HFFc6 (cell line): ENCODE measurements at regions not wholly inside any gene's neighbourhood (a gene's known extent, or its start where the extent isn't known, plus 50 kb on each side); places are given as distances from the start of the nearest gene placed in this dataset.

Experiments used
- DNase-seq: peaks from one replicate; pipeline ENCODE4 v3.0.0-alpha.2; 2018
- H3K27ac Mint-ChIP-seq: 2 replicates; pipeline ENCODE4 v1.8.0; 2020; ENCODE audit warnings: mild to moderate bottlenecking, mixed read lengths
- H3K27me3 Mint-ChIP-seq: 2 replicates; pipeline ENCODE4 v1.8.0; 2021; ENCODE audit warnings: mild to moderate bottlenecking, moderate library complexity, mixed read lengths; ENCODE audit not compliant: insufficient read depth
- H3K36me3 Mint-ChIP-seq: 2 replicates; pipeline ENCODE4 v1.8.0; 2021; ENCODE audit warnings: low read depth, mixed read lengths
- H3K4me1 Mint-ChIP-seq: 2 replicates; pipeline ENCODE4 v1.8.0; 2020; ENCODE audit warnings: low read depth, mixed read lengths
- H3K4me3 Mint-ChIP-seq: 2 replicates; pipeline ENCODE4 v1.8.0; 2020; ENCODE audit warnings: mild to moderate bottlenecking, moderate library complexity, mixed read lengths
- H3K9me3 Mint-ChIP-seq: 2 replicates; pipeline ENCODE4 v1.8.0; 2020; ENCODE audit warnings: mild to moderate bottlenecking, mixed read lengths
- CTCF ChIP-seq: fragments of 200-600 bp; sonication (generic); IDR thresholded peaks from 2 replicates; pipeline ENCODE4 v1.5.0; 2021; ENCODE audit warnings: antibody characterized with exemption, mild to moderate bottlenecking

GRCh38 chr11:119885067-119885466 lies 156.1 kb upstream of the NECTIN1 start:
- H3K9me3 Mint-ChIP-seq: no peaks in the 10 kb centered on the region
- no peak for TF ChIP-seq CTCF
- H3K4me1 Mint-ChIP-seq: no peaks in the 10 kb centered on the region
- peaks cover 37% of the 10 kb centered on the region for H3K27me3 Mint-ChIP-seq
- no peaks in the 10 kb centered on the region for H3K36me3 Mint-ChIP-seq
- H3K27ac Mint-ChIP-seq: no peak overlapping the region
- H3K4me3 Mint-ChIP-seq: no peak overlapping the region
- no peak for DNase-seq

- no peak for DNase-seq
- no peaks in the 10 kb centered on the region for H3K4me1 Mint-ChIP-seq
- H3K36me3 Mint-ChIP-seq: no peaks in the 10 kb centered on the region
- TF ChIP-seq CTCF: no peak
- no peak overlapping the region for H3K4me3 Mint-ChIP-seq
- H3K9me3 Mint-ChIP-seq: no peaks in the 10 kb centered on the region
- H3K27ac Mint-ChIP-seq: no peak overlapping the region
- H3K27me3 Mint-ChIP-seq: peaks cover 35% of the 10 kb centered on the region
Measured at GRCh38 chr11:119882316-119882715, 153.3 kb upstream of the NECTIN1 start.

- peaks cover 32% of the 10 kb centered on the region for H3K27me3 Mint-ChIP-seq
Measured at GRCh38 chr11:119880873-119881272, 151.9 kb upstream of the NECTIN1 start.

GRCh38 chr11:119880143-119880542 lies 151.1 kb upstream of the NECTIN1 start:
- no peak overlapping the region for H3K27ac Mint-ChIP-seq
- H3K27me3 Mint-ChIP-seq: peaks cover 32% of the 10 kb centered on the region
- no peak for DNase-seq
- no peak for TF ChIP-seq CTCF
- H3K4me1 Mint-ChIP-seq: no peaks in the 10 kb centered on the region
- no peaks in the 10 kb centered on the region for H3K36me3 Mint-ChIP-seq
- H3K4me3 Mint-ChIP-seq: no peak overlapping the region
- H3K9me3 Mint-ChIP-seq: no peaks in the 10 kb centered on the region

More at GRCh38 chr11:119880873-119881272, 151.9 kb upstream of the NECTIN1 start:
- Mint-ChIP-seq H3K27ac (no peak overlapping the region), H3K4me3 (no peak overlapping the region), H3K9me3 (no peaks in the 10 kb centered on the region), H3K36me3 (no peaks in the 10 kb centered on the region), H3K4me1 (no peaks in the 10 kb centered on the region)
- no peak for TF ChIP-seq CTCF
- DNase-seq: no peak

GRCh38 chr11:119878990-119879389 lies 150.0 kb upstream of the NECTIN1 start:
- TF ChIP-seq CTCF: no peak
- H3K4me3 Mint-ChIP-seq: no peak overlapping the region
- no peak for DNase-seq
- H3K36me3 Mint-ChIP-seq: no peaks in the 10 kb centered on the region
- H3K4me1 Mint-ChIP-seq: no peaks in the 10 kb centered on the region
- peaks cover 36% of the 10 kb centered on the region for H3K27me3 Mint-ChIP-seq
- H3K9me3 Mint-ChIP-seq: no peaks in the 10 kb centered on the region
- H3K27ac Mint-ChIP-seq: no peak overlapping the region

GRCh38 chr11:119876841-119877240 lies 147.8 kb upstream of the NECTIN1 start:
- no peak overlapping the region for H3K4me3 Mint-ChIP-seq
- no peak for TF ChIP-seq CTCF
- DNase-seq: no peak
- peaks cover 38% of the 10 kb centered on the region for H3K27me3 Mint-ChIP-seq
- no peaks in the 10 kb centered on the region for H3K9me3 Mint-ChIP-seq
- no peaks in the 10 kb centered on the region for H3K4me1 Mint-ChIP-seq
- no peaks in the 10 kb centered on the region for H3K36me3 Mint-ChIP-seq
- H3K27ac Mint-ChIP-seq: no peak overlapping the region
